SW 1271 (cell line): ENCODE measurements at regions not wholly inside any gene's neighbourhood (a gene's known extent, or its start where the extent isn't known, plus 50 kb on each side); places are given as distances from the start of the nearest gene placed in this dataset.
A peak's percentile ranks its signal among the peaks of the same experiment; 100 is the strongest.
"Not testable (repeated sequence)": the region's sequence is repeated elsewhere in the genome, so short reads cannot be mapped to it uniquely, and the experiment has no call there.

Experiments used
- DNase-seq, 2 experiments: peaks; one replicate each; lab custom pipeline; 2025; lab: John Stamatoyannopoulos, UW

DNA sequence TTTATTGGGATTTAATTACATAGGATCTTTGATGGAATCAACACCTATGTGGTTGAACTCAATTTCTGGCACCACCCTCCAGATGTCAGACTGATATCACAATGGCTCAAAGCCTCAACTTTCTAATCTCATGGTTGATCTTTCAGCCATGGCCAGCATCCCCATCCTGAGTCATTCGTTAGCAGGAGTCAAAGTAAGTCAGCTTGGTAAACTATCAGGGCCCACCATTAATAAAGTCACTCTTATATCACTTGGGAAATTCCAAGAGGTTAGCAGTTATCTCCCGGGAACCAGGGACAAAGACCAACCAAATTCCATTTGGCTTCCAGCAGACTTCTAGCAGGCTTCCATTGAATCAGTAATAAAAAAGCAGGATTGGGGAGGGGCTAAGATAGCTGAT, 50.7 kb upstream of the TNFSF4 start:
- DNase-seq = no peak

DNA sequence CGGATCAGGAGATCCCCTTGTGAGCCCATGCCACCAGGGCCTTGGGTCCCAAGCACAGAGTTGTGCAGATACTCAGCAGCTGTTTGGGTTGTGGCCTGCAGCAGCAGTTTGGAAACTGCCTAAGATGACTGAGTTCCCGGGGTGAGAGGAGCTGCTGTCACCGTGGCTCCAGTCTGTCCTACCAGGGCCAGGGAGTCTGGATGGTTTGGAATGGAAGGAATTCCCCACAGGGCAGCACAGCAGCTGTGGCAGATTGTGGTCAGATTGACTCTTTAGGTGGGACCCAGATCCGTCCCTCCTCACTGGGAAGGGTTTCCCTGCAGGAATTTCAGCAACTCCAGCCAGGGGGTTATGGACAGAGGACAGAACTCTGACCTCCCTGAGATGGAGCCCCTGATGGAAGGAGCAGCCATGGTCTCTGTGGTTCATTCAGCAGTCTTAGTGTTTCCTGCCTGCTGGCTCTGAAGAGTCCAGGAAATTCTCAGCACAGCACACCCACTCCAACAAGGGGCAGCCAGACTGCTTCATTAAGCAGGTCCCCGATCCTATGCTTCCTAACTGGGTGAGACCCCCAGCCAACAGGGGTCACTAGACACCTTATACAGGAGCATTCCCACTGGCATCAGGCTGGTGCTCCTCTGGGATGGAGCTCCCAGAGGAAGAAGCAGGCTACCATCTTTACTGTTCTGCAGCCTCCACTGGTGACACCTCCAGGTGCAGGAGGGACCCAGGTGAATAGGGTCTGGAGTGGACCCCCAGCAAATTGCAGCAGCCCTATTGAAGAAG, 51.5 kb upstream of the TNFSF4 start:
- no peak for DNase-seq

DNA sequence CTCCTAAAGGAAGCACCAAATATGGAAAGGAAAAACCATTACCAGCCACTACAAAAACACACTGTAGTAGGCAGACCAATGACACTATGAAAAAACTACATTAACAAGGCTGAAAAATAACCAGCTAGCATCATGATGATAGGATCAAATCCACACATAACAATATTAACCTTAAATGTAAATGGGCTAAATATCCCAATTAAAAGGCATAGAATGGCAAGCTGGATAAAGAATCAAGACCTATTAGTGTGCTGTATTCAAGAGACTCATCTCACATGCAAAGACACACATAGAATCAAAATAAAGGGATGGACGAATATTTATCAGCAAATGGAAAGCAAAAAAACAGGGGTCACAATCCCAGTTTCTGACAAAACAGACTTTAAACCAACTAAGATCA, 53.2 kb upstream of the TNFSF4 start:
- not testable (repeated sequence) for DNase-seq

DNA sequence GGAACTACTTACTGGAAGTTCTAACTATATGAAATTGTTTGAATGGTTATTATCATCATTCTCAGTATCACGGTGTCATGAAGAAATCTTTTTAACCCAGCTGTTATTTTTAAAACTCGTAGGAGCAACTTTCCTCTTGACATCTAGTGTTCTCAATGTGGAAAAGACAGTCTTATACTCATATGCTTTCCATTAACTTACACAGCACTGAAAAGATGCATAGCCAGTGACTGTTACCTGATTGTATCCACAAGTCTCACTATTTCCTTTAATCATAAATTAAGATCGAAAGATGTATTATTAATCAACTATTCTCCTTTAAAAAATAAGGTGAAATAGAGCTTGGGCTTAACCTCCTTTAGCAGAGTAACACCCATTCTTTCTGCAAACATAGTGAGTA, 59.7 kb upstream of the TNFSF4 start:
- no peak for DNase-seq

DNA sequence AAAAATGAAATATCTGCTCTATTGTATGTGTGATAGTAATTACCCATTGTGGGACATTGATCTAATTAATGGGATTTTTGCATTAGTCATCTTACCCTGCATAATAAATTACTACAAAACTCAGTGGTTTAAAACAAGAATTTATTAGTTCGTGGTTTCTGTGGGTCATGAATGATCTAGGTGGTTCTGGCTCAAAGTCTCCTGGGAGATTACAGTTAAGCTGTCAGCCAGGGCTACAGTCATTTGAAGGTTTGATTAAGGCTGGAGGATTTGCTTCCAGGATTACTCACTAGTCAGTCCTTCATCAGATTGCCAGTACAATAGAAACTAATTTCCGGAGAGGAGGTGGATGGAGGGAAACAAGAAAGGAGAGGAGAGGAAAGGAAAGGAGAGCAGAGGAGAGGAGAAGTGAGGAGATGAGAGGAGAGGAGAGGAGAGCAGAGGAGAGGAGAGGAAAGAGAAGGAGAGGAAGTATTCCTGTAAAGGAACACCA, 60.4 kb upstream of the TNFSF4 start:
- DNase-seq = no peak

DNA sequence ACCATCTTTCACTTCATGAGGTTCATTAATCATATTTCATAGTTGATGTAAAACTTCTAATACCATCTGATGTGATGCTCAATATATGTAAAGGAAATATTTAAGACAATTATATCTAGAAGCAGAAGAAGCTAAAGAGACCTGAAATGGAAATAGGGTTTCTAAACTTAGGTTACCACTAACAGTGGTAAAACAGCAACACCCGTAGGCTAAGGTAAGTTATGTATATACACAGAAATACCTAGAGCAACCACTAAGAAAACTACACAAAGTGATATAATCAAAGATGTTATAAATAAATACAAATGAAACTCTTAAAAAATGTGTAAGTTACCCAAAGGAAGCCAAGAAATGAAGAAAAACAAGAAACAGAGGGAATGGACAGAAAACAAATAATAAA, 61.1 kb upstream of the TNFSF4 start:
- no peak for DNase-seq

DNA sequence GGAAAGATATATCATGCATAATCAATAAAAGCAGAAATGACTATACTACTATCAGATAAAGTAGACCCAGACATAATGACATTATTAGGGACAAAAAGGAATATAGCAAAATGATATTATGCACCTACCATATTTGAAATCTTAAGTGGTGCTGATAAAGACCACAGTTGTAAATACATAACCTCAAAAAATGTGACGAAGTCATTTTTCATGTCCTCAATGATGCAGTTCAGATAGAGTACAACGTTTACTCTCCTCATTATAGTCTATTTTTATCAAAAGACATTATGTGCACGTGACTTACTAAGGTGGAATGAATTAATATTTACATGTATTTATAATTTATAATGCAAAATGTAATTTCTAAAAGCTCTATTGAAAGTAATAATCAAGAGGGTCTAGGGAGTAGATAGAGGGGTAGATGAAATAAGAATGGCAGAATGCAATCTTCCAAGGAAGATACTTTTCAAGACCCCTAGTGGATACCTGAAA, 61.7 kb upstream of the TNFSF4 start:
- DNase-seq = no peak

DNA sequence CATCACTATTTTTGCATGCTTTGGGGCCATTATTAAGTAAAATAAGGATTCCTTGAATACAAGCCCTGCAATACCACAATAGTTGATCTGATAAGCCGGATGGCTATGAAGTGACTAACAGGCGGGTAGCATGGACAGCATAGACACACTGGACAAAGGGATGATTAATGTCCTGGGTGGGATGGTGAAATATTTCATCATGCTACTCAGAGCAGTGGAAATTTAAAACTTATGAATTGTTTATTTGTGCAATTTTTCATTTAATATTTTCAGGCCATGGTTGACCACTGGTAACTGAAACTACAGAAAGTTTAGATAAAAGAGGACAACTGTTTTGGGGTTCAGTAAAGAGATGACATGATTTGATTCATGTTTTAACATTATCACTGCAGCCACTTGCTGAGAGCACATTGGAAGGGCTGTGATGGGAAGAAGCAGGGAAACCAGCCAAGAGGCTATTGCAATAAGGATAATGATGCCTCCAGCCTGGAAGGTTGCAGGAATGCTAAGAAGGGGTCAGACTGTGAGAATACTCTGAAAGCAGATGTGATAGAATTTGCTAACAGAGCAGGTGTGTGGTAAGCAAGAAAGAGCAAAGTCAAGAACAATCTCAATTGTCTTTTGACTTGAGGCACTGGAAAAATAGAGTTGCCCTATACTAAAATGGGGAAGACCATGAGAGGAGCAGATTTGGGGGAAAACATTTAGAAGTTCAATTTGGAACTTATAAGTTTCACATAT, 62.5 kb upstream of the TNFSF4 start:
- peak in 1 of 2 experiments; percentile 71 for DNase-seq

DNA sequence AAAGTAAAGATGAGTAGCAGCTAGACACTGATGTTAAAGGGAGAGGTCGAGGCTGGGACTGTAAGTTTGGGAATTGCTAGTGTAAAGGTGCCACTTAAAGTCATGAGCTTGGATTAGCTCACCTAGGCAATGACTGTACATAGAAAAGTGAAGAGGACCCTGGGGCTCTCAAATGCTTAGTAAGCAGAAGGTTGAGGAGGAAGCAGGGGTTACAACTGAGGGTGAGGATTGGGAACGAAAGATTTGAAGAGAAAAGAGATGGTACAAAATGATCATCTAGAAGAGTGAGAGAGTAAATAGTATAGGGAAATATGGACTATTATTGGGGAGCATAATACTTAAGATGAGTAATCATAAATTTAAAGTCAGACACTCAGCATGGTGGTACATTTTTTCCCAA, 63.1 kb upstream of the TNFSF4 start:
- DNase-seq = no peak

DNA sequence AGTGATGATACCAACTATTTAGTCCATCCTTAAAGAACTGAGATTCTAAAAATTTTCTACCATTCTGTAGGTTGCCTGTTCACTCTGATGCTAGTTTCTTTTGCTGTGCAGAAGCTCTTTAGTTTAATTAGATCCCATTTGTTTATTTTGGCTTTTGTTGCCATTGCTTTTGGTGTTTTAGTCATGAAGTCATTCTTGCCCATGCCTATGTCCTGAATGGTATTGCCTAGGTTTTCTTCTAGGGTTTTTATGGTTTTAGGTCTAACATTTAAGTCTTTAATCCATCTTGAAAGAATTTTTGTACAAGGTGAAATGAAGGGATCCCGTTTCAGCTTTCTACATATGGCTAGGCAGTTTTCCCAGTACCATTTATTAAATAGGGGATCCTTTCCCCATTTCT, 63.9 kb upstream of the TNFSF4 start:
- not testable (repeated sequence) for DNase-seq

DNA sequence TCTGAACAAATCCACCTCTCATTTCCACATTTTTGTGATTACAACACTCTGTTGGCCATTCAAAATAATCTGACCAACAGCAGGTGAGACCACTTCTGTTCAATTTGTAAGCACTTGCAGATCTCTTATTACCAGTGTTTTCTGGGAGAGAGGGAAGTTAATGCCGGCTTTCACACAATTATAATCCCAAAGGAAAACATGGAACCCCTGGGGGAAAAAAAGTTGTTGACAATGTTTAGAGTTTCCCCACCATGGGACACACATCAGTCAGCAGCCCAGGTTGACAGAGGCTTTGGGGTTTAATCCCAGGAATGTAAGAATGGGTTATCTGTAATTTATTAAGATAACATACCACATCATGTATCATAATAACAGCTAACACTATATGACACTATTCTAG, 68.4 kb upstream of the TNFSF4 start:
- no peak for DNase-seq

DNA sequence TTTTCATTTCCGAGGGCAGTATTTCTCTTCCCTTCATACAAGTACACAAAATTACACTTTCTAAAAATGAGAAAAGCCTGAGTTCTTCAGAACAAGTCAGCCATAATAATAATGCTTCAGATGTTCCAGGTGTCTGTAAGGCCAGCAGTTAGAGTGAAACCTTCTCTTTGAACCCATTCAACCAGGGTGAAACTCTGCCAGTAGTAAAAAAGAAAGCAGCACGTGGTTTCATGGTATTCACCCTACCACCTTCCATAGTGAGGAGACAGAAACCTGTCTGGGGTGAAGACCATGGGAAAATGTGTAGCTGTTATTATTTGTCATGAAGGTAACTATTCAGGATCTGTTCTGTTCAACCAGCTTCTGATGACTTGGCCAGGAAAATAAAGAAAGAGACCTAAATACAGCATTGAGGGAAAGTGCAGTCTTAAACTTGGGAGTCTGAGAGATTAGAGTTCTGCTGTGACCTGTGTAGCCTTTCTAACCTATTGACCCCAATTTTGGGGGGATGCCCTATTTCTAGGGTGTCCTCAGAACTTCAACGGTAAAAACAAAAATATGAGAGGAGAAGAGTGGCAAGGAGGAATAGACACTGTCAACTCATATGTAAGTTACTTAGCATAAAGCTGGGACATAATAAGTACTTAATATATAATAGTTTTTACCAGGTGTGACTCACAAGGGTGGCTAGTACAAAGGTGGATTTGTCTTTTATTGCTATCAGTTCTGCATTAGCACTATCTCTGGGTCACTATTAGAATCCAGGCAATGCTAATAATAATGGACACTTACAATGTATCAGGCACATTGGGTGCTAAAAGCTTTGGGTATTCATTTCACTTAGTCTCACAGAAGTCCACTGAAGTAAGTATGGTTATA, 70.0 kb upstream of the TNFSF4 start:
- no peak for DNase-seq

DNA sequence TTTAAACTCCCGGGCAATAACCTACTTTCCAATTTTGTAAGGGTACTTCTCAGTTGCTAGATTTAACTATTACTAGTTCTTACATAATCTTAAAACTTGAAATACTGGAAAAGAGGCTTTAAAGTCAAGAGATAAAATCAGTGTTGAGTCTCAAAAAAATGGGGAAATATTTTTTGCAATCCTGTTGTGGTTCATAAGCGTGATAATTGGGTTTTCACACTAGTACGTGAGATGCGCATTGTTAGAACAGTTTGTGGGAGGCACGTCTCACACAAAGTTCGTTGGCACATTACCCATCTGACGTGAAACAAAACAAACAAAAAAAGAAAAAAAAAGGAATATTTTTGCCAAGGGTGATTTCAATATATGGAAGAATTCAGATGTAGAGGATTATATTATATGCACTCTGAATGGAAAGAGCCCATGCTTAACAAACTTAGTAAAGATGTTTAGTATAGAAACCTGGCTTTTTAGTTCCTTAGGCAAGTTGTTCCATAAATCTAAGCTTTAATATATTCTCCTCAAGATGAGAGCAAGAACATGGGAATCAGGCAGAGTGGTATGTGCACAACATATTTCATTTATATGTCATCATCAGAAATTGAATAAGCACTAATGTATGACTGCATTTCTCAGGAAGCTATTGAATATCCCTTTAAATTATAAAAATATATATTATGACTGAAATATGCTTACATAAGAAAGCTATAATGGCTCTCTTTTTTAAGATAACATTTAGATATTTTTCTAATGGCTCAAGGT, 73.9 kb upstream of the TNFSF4 start:
- DNase-seq = no peak

DNA sequence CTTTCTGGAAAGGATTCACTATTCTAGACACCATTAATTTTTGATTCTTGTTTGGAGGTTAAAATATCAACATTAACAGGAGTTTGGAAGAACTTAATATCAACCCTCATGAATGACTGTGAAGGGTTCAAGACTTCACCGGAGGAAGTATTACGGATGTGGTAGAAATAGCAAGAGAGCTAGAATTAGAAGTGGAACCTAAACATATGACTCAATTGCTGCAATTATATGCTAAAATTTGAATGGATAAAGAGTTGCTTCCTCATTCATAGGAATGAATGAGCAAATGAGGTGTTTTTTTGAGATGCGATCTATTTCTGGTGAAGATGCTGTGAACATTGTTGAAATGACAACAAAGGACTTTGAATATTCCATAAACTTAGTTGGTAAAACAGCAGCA, 77.9 kb upstream of the TNFSF4 start:
- DNase-seq = no peak

DNA sequence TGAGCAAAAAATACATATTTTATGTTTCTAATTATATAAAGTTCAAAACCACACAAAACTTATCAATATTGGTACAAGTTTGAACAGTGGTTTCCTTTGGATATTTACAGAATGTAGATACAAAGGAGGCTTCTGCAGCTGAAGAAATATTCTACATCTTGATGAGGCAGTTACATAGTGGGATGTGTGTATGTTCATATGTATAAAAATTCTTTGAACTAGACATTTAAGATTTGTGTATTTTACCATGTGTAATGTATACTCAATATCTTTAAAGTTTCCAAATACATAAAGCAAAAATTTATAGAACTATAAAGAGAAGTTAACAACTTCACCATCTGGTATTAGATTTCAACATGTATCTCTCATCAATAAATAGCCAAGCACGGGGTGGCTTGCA, 80.7 kb upstream of the TNFSF4 start:
- DNase-seq = no peak

DNA sequence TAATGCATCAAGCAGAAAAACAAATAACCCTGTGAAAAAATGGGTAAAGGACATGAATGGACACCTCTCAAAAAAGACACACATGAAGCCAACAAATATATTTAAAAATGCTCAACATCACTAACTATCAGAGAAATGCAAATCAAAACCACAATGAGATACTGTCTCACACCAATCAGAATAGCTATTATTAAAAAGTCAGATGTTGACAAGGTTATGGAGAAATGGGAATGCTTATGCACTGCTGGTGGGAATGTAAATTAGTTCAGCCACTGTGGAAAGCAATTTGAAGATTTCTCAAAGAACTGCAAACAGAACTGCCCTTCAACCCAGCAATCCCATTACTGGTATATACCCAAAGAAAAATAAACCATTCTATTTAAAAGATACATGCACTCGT, 86.6 kb upstream of the TNFSF4 start:
- DNase-seq = no peak

DNA sequence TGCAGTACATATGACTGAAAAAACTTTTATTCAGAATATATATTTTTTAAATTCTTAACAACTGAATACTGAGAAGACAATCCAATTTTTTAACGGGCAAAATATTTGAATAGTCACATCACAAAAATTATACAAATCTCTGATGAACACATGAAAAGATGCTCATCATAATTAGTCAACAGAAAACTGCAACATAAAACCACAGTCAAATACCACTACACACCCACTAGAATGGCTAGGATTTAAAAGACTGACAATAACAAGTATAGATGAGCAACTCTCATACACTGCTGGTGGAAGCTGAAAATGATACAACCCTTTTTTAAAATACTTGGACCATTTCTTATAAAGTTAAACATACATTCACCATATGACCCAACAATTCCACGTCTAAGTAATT, 87.7 kb upstream of the TNFSF4 start:
- no peak for DNase-seq

DNA sequence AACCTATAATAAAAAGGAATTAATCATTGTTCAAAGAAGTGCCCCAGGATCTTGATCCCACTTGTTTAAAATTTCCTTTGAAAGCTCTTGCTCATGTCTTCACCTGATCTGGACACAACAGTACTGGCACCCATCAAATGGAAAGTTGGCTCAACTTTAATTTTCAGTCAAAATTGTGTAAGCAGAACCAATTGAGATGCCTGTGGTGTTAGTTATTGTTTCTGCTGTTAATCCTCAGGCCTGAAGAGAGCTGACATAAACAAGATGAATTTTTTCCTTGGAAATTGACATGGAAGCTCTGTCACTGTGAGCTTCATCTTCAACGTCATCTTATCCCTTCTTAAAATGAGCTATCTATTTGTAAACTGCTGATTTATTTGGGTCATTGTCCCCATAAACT, 88.3 kb upstream of the TNFSF4 start:
- no peak for DNase-seq

DNA sequence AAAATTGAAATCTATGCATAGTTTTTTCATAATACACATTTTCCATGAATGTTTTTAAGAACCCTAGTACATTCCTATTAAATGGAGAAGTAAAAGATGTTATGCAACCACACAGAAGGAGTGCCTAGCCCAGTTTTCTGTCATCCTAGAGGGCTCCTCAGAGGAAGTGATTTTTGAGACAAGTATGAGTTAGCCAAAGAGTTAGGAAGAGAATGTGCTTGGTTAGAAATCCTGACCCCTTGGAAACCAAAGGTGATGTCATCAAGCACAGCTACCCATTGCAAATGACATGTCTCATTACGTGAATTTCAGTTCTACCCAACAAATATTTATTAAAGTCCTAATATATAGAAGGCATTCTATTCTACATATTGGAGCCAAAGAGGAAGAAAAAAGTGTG, 88.9 kb upstream of the TNFSF4 start:
- DNase-seq = no peak

DNA sequence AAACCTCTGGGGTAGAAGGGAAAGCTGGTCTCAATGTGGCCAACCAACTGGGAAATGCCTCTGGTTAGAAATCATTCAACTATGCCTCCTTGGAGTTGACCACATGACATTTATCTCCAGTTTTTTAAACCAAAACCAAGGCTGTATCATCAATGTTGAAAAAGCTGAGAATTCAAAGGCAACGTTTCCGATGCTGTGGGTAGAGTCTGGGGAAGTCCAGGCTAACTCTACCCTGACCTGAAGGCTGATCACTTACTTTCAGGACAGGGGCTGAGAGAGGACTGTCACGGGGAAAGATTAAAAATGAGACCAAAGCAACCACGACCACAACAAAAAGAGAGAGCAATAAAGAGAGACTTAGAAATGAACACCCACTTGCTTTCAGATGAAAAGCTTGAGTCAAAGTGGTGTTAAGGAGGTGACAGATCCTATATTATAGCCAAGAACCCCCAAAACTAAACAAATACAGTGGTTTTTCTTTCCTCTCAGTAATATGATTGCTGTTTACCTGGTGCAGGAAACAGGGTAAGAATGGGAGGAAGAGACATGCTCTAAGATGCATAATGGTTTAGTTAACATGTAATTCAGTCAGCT, 90.8 kb upstream of the TNFSF4 start:
- DNase-seq = no peak
